Activated CD4-positive, alpha-beta T cell treated with anti-CD3 and anti-CD28 coated beads, Interleukin-2, amount 50 U/mL, for 24 hours (primary cell): ENCODE measurements at regions not wholly inside any gene's neighbourhood (a gene's known extent, or its start where the extent isn't known, plus 50 kb on each side); places are given as distances from the start of the nearest gene placed in this dataset.
"Not testable (repeated sequence)": the region's sequence is repeated elsewhere in the genome, so short reads cannot be mapped to it uniquely, and the experiment has no call there.

Source experiments
- DNase-seq, 2 donors: peaks; one replicate each; pipeline ENCODE4 v3.0.0-alpha.2; 2020; ENCODE audit warnings: low read depth in 1 of 2, low spot score in 1 of 2

DNA sequence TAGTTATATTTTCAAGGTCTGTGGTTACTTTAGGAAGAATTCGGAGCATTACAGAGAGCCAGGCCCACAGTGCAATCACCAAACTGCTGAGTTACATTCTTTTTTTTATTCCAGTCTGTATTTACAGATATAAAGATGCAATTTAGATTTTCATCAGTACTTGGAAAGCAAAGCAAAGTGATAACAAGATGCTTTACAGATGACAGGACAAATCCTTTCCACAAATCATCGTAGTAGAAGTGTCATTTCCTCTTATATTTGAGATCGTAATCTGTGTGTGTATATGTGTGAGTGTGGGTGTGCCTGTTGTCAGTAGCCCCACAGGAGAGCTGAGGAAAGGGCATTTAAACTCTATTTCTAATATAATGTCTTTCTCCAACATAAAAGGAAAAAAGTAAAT lies 1893.7 kb downstream of the STIM2 start:
- no peak for DNase-seq

- no peak for DNase-seq
Measured at GRCh38 chr4:28755081-28755480, 1894.4 kb downstream of the STIM2 start.

- DNase-seq: no peak
Measured at GRCh38 chr4:28759064-28759463, 1898.4 kb downstream of the STIM2 start.

DNA sequence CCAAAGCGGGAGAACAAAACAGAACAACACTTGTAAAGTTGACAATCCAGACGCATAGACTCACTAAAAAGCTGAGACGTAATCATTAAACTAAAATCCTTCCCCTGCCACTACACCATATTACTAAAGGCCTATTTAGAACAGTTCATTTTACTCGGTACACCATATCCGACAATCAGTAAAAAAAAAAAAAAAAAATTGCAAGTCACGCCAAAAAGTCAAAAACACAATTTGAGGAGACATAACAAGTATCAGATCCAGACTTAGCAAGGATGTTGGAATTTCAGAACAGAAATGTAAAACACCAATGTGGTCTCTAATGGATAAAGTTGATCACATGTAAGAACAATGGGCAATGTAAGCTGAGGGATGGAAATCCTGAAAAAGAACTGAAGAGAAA lies 1899.4 kb downstream of the STIM2 start:
- no peak for DNase-seq

GRCh38 chr4:28772066-28772465 lies 1911.4 kb downstream of the STIM2 start:
- DNase-seq: no peak

GRCh38 chr4:28772788-28773187 lies 1912.1 kb downstream of the STIM2 start:
- no peak for DNase-seq

DNA sequence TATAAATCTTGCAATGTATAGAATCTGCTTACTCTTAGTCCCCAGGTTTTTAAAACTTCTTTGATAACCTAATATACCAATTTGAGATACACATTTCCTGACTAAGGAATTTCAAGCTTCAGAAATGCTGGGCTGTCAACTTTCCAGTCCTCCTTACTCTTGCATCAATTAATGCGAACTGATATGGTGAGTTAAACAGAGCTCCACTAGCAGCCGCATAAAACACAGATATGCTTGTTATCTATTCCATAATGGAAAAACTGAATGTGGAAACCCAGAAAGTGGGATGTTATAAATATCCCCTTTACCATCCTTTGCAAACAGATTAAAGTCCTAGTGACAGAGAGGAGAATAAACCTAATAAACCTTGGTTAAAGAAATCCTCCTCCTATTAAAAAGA lies 1913.7 kb downstream of the STIM2 start:
- DNase-seq: no peak

DNA sequence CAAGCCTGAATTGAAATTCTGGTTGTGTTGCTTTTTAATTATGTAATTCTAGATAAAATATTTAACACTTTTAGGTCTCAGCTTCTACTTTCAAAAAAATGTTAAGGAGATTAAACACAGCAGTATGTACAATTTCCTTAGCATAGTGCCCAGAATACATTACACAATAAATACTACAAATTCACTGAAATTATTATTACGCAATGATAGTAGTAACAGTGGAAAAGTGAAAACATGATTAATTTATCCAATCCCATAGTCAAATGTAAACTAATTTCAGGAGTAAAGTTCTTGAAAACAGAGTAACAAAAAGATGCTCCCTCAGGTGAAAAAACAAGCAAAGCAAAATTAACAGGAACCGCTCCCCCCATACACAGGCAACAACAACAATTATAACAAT lies 1915.4 kb downstream of the STIM2 start:
- no peak for DNase-seq

GRCh38 chr4:28784188-28784587 lies 1923.5 kb downstream of the STIM2 start:
- no peak for DNase-seq

DNA sequence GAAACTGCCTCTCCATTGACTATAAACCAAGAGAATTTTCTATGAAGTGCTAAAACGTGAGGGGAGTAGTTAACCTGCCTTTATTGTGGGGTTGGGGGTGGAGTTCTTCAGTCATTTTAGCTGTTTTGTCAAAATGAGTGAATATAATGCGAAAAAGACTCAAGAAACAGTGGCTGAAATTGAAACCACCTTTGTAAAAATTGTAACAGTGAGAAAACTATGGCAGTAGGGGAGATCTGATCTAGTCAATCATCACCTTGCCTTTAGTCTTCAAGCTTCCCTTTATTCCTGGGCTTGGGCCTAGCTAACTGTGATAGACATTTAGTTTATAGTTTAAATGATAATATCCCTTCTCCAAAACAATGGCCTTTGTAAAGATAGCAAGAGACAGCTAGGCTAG lies 1927.3 kb downstream of the STIM2 start:
- DNase-seq: no peak

- DNase-seq: no peak
Measured at GRCh38 chr4:28788929-28789490, 1928.4 kb downstream of the STIM2 start.

- no peak for DNase-seq
Measured at GRCh38 chr4:28792917-28793597, 1927.1 kb upstream of the PCDH7 start.

- DNase-seq: no peak
Measured at GRCh38 chr4:28799696-28800095, 1920.5 kb upstream of the PCDH7 start.

GRCh38 chr4:28811025-28811424 lies 1909.1 kb upstream of the PCDH7 start:
- DNase-seq: no peak

GRCh38 chr4:28822163-28822562 lies 1898.0 kb upstream of the PCDH7 start:
- DNase-seq: no peak

DNA sequence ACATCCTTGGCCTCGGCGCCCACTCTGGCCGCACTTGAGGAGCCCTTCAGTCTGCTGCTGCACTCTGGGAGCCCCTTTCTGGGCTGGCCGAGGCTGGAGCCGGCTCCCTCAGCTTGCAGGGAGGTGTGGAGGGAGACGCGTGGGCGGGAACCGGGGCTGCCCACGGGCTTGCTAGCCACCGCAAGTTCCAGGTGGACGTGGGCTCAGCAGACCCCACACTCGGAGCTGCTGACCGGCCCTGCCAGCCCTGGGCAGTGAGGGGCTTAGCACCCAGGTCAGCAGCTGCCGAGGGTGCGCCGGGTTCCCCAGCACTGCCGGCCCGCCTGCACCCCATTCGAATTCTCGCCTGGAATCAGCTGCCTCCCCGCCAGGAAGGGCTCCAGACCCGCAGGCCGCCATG lies 1892.3 kb upstream of the PCDH7 start:
- no peak for DNase-seq

- DNase-seq: no peak
Measured at GRCh38 chr4:28831867-28832266, 1888.3 kb upstream of the PCDH7 start.

DNA sequence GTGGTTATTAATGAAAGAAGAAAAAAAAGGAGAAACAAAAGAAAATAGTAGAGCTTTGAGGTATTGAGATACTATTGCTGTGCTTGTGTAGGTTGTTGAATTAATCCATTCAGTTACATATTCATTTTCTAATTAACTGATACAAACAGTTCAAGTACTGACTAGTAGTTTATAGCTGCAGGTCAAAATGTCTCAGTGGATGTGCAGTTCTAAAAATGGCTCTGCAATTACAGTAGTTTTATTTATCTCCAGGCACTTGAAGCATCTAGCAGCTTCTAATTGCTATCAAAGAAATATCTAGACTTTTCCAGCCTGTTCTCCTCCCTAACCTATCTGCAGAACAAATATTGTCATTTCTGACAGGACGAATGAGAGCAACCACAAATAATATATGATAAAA lies 1887.7 kb upstream of the PCDH7 start:
- no peak for DNase-seq

- DNase-seq: no peak
Measured at GRCh38 chr4:28834120-28834519, 1886.0 kb upstream of the PCDH7 start.

GRCh38 chr4:28835501-28835900 lies 1884.7 kb upstream of the PCDH7 start:
- DNase-seq: no peak

DNA sequence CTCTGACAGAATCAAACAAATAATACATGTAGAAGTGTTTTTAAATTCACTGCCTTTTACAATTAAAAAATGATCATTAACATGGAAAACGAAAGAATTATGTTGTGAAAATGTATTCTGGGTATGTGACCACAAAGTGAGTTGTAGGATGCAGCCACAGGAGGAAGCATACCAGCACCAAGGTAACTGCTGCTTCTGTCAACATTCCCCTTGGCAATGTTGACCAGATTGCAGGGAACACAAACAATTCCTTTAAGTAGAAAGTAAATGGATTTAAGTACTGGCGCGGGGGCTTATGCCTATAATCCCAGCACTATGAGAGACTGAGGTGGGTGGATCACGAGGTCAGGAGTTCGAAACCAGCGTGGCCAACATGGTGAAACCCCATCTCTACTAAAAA lies 1877.9 kb upstream of the PCDH7 start:
- no peak for DNase-seq

DNA sequence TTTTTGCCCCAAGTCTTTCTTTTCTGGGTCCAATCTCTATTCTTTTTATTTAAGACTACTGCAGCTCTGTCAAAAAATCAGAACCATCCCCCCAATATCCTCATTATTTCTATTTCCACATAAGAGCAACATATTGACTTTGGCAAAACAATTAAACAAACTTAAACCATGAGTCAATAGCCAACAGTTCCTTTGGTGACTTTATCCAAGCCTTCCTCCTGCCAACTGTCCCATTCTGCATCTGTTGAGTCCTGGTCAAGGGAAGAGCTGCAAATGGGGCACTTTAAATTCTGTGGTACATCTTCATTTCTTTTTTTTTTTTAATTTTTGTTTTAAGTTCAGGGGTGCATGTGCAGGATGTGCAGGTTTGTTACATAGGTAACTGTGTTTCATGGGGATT lies 1875.0 kb upstream of the PCDH7 start:
- no peak for DNase-seq

DNA sequence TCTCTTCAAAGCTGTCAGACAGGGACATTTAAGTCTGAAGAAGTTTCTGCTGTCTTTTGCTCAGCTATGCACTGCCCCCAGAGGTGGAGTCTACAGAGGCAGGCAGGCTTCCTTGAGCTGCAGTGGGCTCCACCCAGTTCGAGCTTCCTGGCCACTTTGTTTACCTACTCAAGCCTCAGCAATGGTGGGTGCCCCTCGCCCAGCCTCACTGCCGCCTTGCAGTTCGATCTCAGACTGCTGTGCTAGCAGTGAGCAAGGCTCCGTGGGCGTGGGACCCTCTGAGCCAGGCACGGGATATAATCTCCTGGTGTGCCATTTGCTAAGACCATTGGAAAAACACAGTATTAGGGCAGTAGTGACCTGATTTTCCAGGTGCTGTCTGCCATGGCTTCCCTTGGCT lies 1863.1 kb upstream of the PCDH7 start:
- DNase-seq: not testable (repeated sequence)
